Non-pigmented ciliary epithelial cell (primary cell): ENCODE measurements at regions not wholly inside any gene's neighbourhood (a gene's known extent, or its start where the extent isn't known, plus 50 kb on each side); places are given as distances from the start of the nearest gene placed in this dataset.
"Not testable (repeated sequence)": the region's sequence is repeated elsewhere in the genome, so short reads cannot be mapped to it uniquely, and the experiment has no call there.

Source experiments
- DNase-seq: peaks from one replicate; pipeline ENCODE4 v3.0.0-alpha.2; 2010; ENCODE audit warnings: low read depth

- DNase-seq: no peak
Observed at GRCh38 chr1:102661481-102661880, 446.8 kb downstream of the COL11A1 start.

GRCh38 chr1:102659876-102660483 is 448.3 kb downstream of the COL11A1 start:
- not testable (repeated sequence) for DNase-seq

GRCh38 chr1:102655034-102655433 is 453.3 kb downstream of the COL11A1 start:
- no peak for DNase-seq

- DNase-seq: no peak
Observed at GRCh38 chr1:102640872-102641271, 467.4 kb downstream of the COL11A1 start.

GRCh38 chr1:102640312-102640711 is 468.0 kb downstream of the COL11A1 start:
- no peak for DNase-seq

- no peak for DNase-seq
Observed at GRCh38 chr1:102631691-102632090, 476.6 kb downstream of the COL11A1 start.

- no peak for DNase-seq
Observed at GRCh38 chr1:102630041-102630440, 478.3 kb downstream of the COL11A1 start.

- no peak for DNase-seq
Observed at GRCh38 chr1:102628109-102628613, 480.2 kb downstream of the COL11A1 start.

- DNase-seq: no peak
Observed at GRCh38 chr1:102627145-102627544, 481.2 kb downstream of the COL11A1 start.

GRCh38 chr1:102615896-102616295 is 492.4 kb downstream of the COL11A1 start:
- no peak for DNase-seq

GRCh38 chr1:102595106-102595505 is 513.2 kb downstream of the COL11A1 start:
- no peak for DNase-seq

GRCh38 chr1:102593276-102593675 is 515.0 kb downstream of the COL11A1 start:
- DNase-seq: no peak

GRCh38 chr1:102588536-102588935 is 519.8 kb downstream of the COL11A1 start:
- no peak for DNase-seq

GRCh38 chr1:102586022-102586421 is 522.3 kb downstream of the COL11A1 start:
- no peak for DNase-seq

GRCh38 chr1:102580806-102581205 is 527.5 kb downstream of the COL11A1 start:
- DNase-seq: no peak

GRCh38 chr1:102578804-102579203 is 529.5 kb downstream of the COL11A1 start:
- DNase-seq: no peak

- no peak for DNase-seq
Observed at GRCh38 chr1:102572637-102573036, 535.7 kb downstream of the COL11A1 start.

GRCh38 chr1:102566182-102566581 is 542.1 kb downstream of the COL11A1 start:
- DNase-seq: no peak

- DNase-seq: no peak
Observed at GRCh38 chr1:102562380-102562779, 545.9 kb downstream of the COL11A1 start.

- peak; percentile 1 for DNase-seq
Observed at GRCh38 chr1:102550729-102551384, 554.1 kb upstream of the OLFM3 start.

- no peak for DNase-seq
Observed at GRCh38 chr1:102546251-102546650, 549.5 kb upstream of the OLFM3 start.

- DNase-seq: no peak
Observed at GRCh38 chr1:102535829-102536505, 539.2 kb upstream of the OLFM3 start.

GRCh38 chr1:102531036-102531435 is 534.3 kb upstream of the OLFM3 start:
- no peak for DNase-seq
